Gastrocnemius medialis (tissue), 4 donors: ENCODE measurements at regions not wholly inside any gene's neighbourhood (a gene's known extent, or its start where the extent isn't known, plus 50 kb on each side); places are given as distances from the start of the nearest gene placed in this dataset.

Experiments used
- CTCF ChIP-seq, 5 experiments: fragments of 450-650 bp in 3 of 5; fragments of 200-600 bp in 2 of 5; sonication (generic) in 2 of 5; IDR thresholded peaks in 4 of 5; conservative IDR thresholded peaks in 1 of 5; 1 replicate in 4 of 5; 2 replicates in 1 of 5; pipeline ENCODE4 v1.5.1; 2016 to 2019; ENCODE audit warnings: antibody characterized with exemption in 5 of 5, mild to moderate bottlenecking in 3 of 5, moderate library complexity in 3 of 5
- POLR2A ChIP-seq, 2 donors: fragments of 450-650 bp; IDR thresholded peaks; one replicate each; pipeline ENCODE4 v1.6.1; 2017; ENCODE audit warnings: antibody characterized with exemption in 2 of 2, mild to moderate bottlenecking in 2 of 2, moderate library complexity in 2 of 2

- no peak for TF ChIP-seq CTCF (IDR thresholded peaks at IDR 0.05 in 4 of 5, conservative IDR thresholded peaks at IDR 0.05 in 1 of 5)
- no peak for TF ChIP-seq POLR2A (IDR thresholded peaks at IDR 0.05)
These were observed 79.0 kb upstream of the NOX3 start for GRCh38 chr6:155534678-155535077.
